NCI-H1092 treated with DMSO at 0.1 percent for 48 hours (cell line): ENCODE measurements at regions not wholly inside any gene's neighbourhood (a gene's known extent, or its start where the extent isn't known, plus 50 kb on each side); places are given as distances from the start of the nearest gene placed in this dataset.
"Not testable (repeated sequence)": the region's sequence is repeated elsewhere in the genome, so short reads cannot be mapped to it uniquely, and the experiment has no call there.

ENCODE experiments used
- DNase-seq: peaks from one replicate; lab custom pipeline; 2025; lab: John Stamatoyannopoulos, UW

GRCh38 chr10:130935128-130935439 is 376.4 kb downstream of the TCERG1L start:
- DNase-seq = no peak

GRCh38 chr10:130935897-130936550 is 375.5 kb downstream of the TCERG1L start:
- no peak for DNase-seq

- no peak for DNase-seq
Measured at GRCh38 chr10:130936851-130937250, 374.7 kb downstream of the TCERG1L start.

GRCh38 chr10:130938051-130938450 is 373.5 kb downstream of the TCERG1L start:
- no peak for DNase-seq

- DNase-seq = not testable (repeated sequence)
Measured at GRCh38 chr10:130938891-130939290, 372.6 kb downstream of the TCERG1L start.

GRCh38 chr10:130941886-130942285 is 369.6 kb downstream of the TCERG1L start:
- DNase-seq = no peak

- no peak for DNase-seq
Measured at GRCh38 chr10:130952086-130952485, 359.4 kb downstream of the TCERG1L start.

- no peak for DNase-seq
Measured at GRCh38 chr10:130954326-130954905, 357.1 kb downstream of the TCERG1L start.

GRCh38 chr10:130956251-130956650 is 355.3 kb downstream of the TCERG1L start:
- DNase-seq = no peak

GRCh38 chr10:130957423-130957822 is 354.1 kb downstream of the TCERG1L start:
- no peak for DNase-seq

- no peak for DNase-seq
Measured at GRCh38 chr10:130958003-130958402, 353.5 kb downstream of the TCERG1L start.

GRCh38 chr10:130958981-130959751 is 352.4 kb downstream of the TCERG1L start:
- no peak for DNase-seq

GRCh38 chr10:130959752-130960195 is 351.7 kb downstream of the TCERG1L start:
- no peak for DNase-seq

- no peak for DNase-seq
Measured at GRCh38 chr10:130960531-130960930, 351.0 kb downstream of the TCERG1L start.

GRCh38 chr10:130961506-130962239 is 349.8 kb downstream of the TCERG1L start:
- no peak for DNase-seq

GRCh38 chr10:130962240-130963051 is 349.1 kb downstream of the TCERG1L start:
- DNase-seq = no peak

- no peak for DNase-seq
Measured at GRCh38 chr10:130963052-130963393, 348.5 kb downstream of the TCERG1L start.

- no peak for DNase-seq
Measured at GRCh38 chr10:130963786-130964522, 347.6 kb downstream of the TCERG1L start.

GRCh38 chr10:130964771-130965170 is 346.8 kb downstream of the TCERG1L start:
- no peak for DNase-seq

- DNase-seq = no peak
Measured at GRCh38 chr10:130967161-130967560, 344.4 kb downstream of the TCERG1L start.

GRCh38 chr10:130967784-130968183 is 343.7 kb downstream of the TCERG1L start:
- no peak for DNase-seq
